Lower lobe of right lung (tissue), 2 donors: ENCODE measurements at regions not wholly inside any gene's neighbourhood (a gene's known extent, or its start where the extent isn't known, plus 50 kb on each side); places are given as distances from the start of the nearest gene placed in this dataset.

Source experiments
- ATAC-seq, 2 donors: fragments of 200-7000 bp; cut with Tn5 transposase; one replicate each; pipeline ENCODE4 v1.9.1; 2020 to 2022; ENCODE audit warnings: mild to moderate bottlenecking in 2 of 2, moderate library complexity in 2 of 2
- DNase-seq: peaks from one replicate; pipeline ENCODE4 v3.0.0-alpha.2; 2020
- H3K27ac ChIP-seq: fragments of 200-600 bp; one replicate; pipeline ENCODE4 v1.8.0; 2022
- H3K27me3 ChIP-seq: fragments of 200-600 bp; one replicate; pipeline ENCODE4 v1.8.0; 2022; ENCODE audit warnings: low read depth
- H3K36me3 ChIP-seq: fragments of 200-600 bp; one replicate; pipeline ENCODE4 v1.8.0; 2022; ENCODE audit warnings: mild to moderate bottlenecking
- H3K4me1 ChIP-seq: fragments of 200-600 bp; one replicate; pipeline ENCODE4 v1.8.0; 2022
- H3K4me3 ChIP-seq: fragments of 200-600 bp; one replicate; pipeline ENCODE4 v1.8.0; 2022; ENCODE audit warnings: mild to moderate bottlenecking
- H3K9me3 ChIP-seq: fragments of 200-600 bp; one replicate; pipeline ENCODE4 v1.8.0; 2022
- intact Hi-C: fragments of 100-400 bp; cut with DNase I; formaldehyde crosslinking; loops from one replicate; pipeline ENCODE4 v1.11.0; 2022
- TF ChIP-seq, protein P1 (sequence below): fragments of 200-600 bp; IDR thresholded peaks from one replicate; pipeline ENCODE4 v1.8.0; 2022; ENCODE audit warnings: antibody characterized with exemption, mild to moderate bottlenecking
- donor health status: DM: no; HTN: yes; CAD: no; lungs with severe emphysema.

DNA sequence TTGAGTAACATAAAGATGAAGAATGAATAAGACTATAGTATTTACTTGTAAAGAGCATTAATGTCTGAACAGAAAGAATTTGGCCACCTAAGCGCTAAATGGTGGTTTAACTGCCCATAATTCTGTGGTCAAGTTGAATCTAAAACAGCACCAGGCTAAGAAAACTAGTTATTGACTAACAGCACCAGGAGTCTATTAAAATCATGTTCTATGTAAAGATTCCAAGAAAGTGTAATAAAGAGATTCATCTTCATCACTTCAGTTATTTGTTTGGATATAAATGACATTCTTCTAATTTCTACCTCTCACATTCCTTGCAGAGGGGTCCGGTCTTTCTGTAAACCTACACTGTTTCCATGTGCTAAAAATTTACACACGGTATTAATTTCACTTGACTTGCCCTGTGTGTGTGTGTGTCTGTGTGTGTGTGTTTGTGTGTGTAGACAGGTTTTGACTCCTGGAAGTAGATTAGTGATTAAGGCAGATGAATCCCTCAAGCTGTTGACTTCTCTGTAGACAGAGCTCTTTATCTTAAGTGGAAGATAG, 84.4 kb downstream of the KLF6 start:
- intact Hi-C loops: no loop called here
- ATAC-seq (no peak), DNase-seq (no peak)
- H3K27me3 ChIP-seq: no peaks in the 10 kb centered on the region
- TF ChIP-seq, protein P1, sequence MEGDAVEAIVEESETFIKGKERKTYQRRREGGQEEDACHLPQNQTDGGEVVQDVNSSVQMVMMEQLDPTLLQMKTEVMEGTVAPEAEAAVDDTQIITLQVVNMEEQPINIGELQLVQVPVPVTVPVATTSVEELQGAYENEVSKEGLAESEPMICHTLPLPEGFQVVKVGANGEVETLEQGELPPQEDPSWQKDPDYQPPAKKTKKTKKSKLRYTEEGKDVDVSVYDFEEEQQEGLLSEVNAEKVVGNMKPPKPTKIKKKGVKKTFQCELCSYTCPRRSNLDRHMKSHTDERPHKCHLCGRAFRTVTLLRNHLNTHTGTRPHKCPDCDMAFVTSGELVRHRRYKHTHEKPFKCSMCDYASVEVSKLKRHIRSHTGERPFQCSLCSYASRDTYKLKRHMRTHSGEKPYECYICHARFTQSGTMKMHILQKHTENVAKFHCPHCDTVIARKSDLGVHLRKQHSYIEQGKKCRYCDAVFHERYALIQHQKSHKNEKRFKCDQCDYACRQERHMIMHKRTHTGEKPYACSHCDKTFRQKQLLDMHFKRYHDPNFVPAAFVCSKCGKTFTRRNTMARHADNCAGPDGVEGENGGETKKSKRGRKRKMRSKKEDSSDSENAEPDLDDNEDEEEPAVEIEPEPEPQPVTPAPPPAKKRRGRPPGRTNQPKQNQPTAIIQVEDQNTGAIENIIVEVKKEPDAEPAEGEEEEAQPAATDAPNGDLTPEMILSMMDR: no peak
- H3K9me3 ChIP-seq: no peaks in the 10 kb centered on the region
- no peak overlapping the region for H3K4me3 ChIP-seq
- no peaks in the 10 kb centered on the region for H3K4me1 ChIP-seq
- H3K36me3 ChIP-seq: no peaks in the 10 kb centered on the region
- H3K27ac ChIP-seq: no peak overlapping the region

DNA sequence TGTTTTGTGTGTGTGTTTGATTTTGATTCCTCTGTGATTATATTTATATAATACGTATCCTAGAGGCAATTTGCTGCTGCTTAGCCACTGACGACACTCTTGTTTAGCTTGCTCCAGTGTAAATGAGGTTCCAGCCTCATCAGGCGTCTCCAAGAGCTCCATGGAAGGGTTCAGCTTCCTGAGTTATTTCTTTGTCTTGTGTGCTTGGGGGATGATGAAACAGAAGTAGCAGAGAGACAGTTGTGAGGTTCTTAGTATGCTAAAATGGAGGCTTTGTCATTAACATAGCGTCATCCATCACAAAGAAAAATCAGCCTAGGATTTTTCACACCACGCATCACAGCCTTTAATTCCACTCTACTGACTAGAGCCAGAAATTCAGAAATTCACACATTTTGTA, 85.1 kb downstream of the KLF6 start:
- H3K4me1 ChIP-seq: no peaks in the 10 kb centered on the region
- DNase-seq (no peak), ATAC-seq (no peak)
- no peaks in the 10 kb centered on the region for H3K27me3 ChIP-seq
- no peak overlapping the region for H3K27ac ChIP-seq
- TF ChIP-seq, protein P1: no peak
- intact Hi-C loops: no loop called here
- H3K9me3 ChIP-seq: no peaks in the 10 kb centered on the region
- no peaks in the 10 kb centered on the region for H3K36me3 ChIP-seq
- H3K4me3 ChIP-seq: no peak overlapping the region

DNA sequence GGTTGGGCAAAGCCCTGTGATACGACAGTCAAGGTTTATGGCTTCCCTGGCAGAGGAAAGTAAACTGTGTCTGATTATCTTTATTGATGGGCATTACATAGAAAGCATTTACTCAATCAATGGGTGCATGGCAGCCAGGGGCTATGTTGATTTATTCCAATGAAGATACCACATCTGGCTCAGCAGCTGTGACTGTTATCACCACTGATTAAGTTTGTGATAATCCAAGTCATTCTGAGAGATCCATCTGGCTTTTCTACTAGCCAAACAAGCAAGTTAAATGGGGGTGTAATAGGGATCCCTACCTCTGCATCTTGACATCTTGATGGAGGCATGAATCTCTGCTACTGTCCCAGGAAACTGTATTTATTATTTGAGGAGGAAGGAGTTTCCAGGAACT, 86.7 kb downstream of the KLF6 start:
- DNase-seq: no peak
- H3K36me3 ChIP-seq: no peaks in the 10 kb centered on the region
- intact Hi-C loops: no loop called here
- no peak for ATAC-seq
- no peaks in the 10 kb centered on the region for H3K9me3 ChIP-seq
- H3K27me3 ChIP-seq: no peaks in the 10 kb centered on the region
- no peak overlapping the region for H3K27ac ChIP-seq
- no peak overlapping the region for H3K4me3 ChIP-seq
- TF ChIP-seq, protein P1: no peak
- no peaks in the 10 kb centered on the region for H3K4me1 ChIP-seq

DNA sequence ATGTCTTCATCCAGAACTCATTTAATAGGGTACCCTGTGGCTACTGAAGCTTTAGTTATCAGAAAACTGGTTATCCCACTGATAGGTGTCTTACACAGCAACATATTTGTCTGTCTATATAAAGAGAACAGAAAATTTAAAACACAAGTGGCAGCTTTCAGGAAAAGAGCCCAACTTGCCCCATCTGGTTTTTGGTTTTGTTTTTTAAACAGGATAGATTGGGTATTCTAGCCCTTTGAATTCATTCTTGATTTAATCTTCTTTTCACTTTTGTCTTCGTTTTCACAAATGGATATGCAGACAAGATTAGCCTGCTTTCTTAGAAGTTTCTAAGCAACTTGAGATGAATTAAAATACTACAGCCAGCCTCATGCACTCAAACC, 91.3 kb downstream of the KLF6 start:
- H3K27ac ChIP-seq: no peak overlapping the region
- intact Hi-C loops: no loop called here
- H3K27me3 ChIP-seq: no peaks in the 10 kb centered on the region
- H3K36me3 ChIP-seq: no peaks in the 10 kb centered on the region
- TF ChIP-seq, protein P1: no peak
- ATAC-seq (no peak), DNase-seq (no peak)
- H3K4me1 ChIP-seq: no peaks in the 10 kb centered on the region
- H3K4me3 ChIP-seq: no peak overlapping the region
- H3K9me3 ChIP-seq: no peaks in the 10 kb centered on the region

DNA sequence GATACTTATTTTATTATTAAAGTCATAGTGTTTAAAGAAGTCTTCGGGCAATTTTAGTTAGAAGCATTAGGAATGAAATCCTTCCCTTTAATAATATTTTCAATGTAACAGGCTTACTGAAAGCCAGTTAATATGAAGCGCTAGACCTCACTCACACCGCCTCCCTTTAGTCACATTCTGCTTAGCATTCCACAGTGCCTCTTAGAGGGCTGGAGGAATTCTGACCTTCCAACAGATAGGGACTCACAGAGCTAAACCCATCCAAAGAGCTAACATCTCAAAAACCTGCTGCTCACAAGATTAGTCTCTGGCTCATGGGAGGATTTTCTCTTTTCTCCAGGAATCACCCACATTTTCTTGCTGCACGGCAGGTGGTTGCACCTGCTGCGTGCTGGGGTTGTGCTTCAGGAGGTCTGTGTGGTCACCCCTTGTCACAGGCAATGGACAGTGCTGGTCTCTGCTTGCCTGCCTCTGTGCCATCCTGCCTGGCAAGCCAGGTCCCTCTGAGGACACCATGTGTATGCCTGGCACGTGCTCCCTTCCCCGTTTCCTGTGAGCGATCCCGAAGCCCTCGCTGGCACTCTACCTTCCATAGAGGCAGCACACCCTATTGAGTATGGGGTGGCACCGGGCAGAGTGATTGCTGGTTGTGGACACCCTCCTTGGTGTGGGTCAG, 91.8 kb downstream of the KLF6 start:
- Histone ChIP-seq H3K4me3 (no peak overlapping the region), H3K9me3 (no peaks in the 10 kb centered on the region), H3K4me1 (no peaks in the 10 kb centered on the region), H3K27me3 (no peaks in the 10 kb centered on the region), H3K36me3 (no peaks in the 10 kb centered on the region), H3K27ac (no peak overlapping the region)
- TF ChIP-seq, protein P1: no peak
- DNase-seq (no peak), ATAC-seq (no peak)
- intact Hi-C loops: no loop called here
